Dermis blood vessel endothelial cell (primary cell): ENCODE measurements at regions not wholly inside any gene's neighbourhood (a gene's known extent, or its start where the extent isn't known, plus 50 kb on each side); places are given as distances from the start of the nearest gene placed in this dataset.

ENCODE experiments used
- DNase-seq: peaks from one replicate; pipeline ENCODE4 v3.0.0; 2010

DNA sequence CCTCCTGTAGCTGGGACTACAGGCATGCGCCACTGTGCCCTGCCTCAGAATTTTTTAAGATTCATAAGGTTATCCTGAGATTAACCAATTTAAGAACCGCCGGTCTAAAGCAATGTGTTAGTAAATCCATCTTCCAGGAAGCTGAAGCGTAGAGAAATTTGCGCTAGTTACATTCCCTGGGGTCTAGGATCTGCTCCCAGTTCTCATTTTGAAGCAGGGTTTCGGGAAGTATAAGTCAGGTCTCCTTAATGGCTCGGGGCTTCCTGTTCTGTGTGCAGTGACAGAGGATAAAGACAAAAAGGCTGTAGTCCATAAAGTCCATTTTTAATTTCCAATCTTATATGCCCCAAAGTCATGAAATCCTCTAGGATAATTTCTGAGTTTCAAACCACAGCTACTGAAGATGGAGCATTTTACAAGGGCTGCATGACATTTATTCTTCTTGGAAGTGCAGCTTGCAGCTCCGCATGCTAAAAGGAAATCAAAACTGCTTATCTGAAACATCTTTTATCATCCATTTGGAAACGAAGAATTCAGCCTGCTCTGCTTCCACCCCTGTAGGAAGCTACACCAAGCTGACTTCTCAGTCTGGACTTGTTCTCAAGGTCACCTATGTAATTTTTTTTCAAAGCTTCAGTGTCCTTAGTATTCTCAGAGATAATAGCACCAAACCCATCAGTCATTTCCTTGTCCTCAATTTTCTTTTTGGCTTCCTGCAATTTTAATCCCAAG lies 326.1 kb downstream of the PRL start:
- peak; percentile 37 for DNase-seq

- DNase-seq, result no peak
These were observed 325.3 kb downstream of the PRL start for GRCh38 chr6:21971541-21971940.

DNA sequence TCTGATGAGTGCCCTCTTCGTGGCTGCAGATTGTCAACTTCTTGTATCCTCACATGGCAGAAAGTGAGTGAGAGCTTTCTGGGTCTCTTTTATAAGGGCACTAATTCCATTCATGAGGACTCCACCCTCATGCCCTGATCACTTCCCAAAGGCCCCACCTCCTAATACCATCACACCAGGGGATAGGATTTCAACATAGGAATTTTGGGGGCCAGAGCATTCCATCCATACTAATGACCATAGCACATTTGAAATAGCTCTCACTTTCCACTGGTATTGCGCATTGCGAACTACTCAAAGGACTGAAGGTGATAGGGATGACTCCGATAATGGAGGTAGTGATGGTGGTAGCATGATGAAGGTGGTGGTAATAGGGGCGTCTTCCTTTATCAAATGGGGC lies 324.3 kb downstream of the PRL start:
- no peak for DNase-seq

DNA sequence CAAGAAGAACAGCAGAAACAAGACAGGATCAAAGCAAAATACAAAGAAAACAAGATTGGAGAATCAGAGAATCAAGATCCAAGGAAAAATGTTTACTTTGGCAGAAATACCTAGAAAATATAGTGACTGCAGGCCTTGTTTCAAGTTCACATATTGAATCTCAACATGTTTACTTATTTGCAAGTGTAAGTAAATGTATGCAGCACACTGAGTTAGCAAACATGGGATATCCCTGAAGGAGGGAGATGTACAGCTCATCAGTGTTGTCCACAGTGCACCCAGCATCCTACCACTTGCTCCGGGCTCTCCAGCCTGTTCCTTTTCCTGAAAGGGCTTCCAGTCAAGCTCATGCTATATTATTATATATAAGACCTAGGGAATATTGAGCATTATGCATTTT lies 319.5 kb downstream of the PRL start:
- DNase-seq, result no peak

DNA sequence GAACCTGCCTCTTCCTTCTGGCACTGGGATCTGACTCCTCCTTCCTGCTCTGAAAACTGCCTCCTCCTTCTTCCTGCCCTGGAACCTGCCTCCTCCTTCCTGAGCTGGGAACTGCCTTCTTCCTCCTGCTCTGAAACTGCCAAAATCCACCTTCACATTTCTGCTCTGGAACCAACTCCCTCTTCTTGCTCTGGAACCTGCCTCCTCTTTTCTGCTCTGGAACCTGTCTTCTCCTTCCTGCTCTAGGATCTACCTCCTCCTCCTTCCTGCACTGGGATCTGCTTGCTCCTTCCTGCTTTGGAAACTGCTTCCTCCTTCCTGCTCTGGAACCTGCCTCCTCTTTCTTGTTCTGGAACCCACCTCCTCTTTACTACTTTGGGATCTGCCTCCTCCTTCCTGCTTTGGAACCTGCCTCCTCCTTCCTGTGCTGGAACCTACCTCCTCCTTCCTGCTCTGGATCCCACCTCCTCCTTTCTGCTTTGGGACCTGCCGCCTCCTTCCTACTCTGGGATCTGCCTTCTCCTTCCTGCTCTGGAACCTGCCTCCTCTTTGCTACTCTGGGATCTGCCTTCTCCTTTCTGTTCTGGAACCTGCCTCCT lies 315.5 kb downstream of the PRL start:
- no peak for DNase-seq

DNA sequence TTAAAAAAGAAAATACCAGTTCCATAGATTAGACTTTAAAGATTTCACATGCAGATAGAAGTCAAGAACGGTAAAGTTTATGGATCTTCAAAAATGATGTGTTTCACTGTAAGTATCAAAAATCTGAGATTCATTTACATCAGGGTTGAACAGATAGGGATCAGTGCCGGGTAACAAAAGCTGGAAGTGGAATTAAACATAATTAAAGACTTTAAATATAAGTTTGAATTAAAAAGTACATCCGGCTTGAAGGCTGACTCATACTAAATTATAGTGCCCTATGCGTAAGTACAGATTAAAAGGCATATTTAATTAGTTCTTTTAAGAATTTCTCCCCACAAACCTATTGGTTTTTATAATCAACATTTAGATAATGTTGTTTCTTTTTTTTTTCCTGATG lies 312.7 kb downstream of the PRL start:
- DNase-seq, result peak; percentile 18

- no peak for DNase-seq
These were observed 312.3 kb downstream of the PRL start for GRCh38 chr6:21984561-21984960.

- no peak for DNase-seq
These were observed 310.9 kb downstream of the PRL start for GRCh38 chr6:21985904-21986303.

- DNase-seq, result no peak
These were observed 310.1 kb downstream of the PRL start for GRCh38 chr6:21986703-21987102.

DNA sequence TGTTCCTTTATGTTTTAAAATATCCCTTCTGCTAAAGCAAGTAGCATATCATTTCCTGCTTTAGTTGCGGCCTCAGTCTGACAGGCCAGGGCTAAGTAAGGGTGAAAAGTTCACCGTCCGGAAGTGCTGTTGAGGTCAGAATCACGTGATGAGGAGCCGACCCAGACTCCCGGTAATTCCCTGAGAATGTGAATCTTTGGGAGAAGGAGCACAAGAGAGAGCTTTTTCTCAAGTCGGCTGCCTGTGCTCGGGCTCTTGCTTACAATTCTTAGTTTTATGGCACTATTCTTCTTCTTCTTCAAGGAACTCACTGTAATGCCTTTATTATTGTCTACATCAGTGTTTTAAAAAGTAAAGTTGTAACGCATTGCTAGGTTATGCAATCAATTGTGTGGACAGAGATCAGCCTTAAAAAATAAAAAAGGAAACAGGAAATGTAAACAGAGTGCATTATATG lies 309.3 kb downstream of the PRL start:
- peak; percentile 95 for DNase-seq

GRCh38 chr6:21990577-21990976 lies 306.3 kb downstream of the PRL start:
- DNase-seq, result no peak

DNA sequence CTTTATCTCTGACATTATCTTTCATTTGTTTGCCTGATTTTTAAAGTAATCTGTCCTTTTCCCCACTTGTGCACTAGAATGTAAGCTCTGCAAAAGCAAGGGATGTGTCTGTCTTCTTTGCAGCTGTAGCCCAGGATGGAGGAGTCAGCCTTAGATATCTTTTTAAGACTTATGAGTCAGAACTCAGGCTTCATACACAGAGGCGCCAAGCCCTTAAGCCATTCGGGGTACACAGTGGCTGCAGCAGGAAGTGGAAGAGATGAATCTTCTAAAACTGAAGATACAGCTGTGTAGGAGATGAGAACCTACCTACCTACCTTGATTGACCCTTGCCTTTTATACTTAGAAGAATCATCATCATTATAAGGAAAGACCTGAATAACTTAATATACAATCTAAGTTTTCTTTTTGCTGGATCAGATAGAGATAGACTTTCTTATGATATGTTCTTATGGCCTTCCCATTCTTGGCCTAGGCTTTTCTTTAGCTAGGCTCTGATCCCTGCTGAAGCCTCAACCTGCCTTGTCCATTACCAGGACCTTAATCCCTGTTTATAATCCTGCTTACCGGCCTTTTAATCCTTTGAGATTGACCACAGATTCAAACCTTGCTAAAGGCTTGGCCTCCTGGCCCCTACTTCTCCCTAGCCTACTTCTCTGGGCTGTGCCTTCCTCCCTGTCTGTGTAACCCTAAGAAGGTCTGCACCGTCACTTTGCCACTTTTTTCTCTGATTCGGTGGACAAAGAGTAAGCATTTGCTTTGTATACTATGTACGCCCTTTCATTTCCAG lies 304.5 kb downstream of the PRL start:
- DNase-seq, result no peak

DNA sequence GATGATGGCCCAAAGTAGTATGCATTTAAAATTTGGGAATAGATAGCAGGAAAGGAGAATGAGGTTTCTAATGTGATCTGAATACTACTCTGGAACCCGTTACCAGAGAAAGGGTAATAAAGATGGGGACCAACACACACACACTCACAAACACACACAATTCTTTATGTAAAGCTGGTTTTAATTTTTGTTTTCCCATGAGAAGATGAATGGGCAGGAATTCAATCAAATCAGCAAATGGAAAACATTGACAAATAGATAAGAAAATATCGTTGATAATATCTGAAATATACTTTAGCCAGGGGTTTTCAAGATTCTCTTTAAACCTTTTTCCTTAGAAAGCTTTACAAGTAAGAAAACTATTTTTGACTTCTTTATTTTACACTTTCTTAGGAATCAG lies 303.0 kb downstream of the PRL start:
- DNase-seq, result no peak

- DNase-seq, result no peak
These were observed 302.0 kb downstream of the PRL start for GRCh38 chr6:21994821-21995220.

GRCh38 chr6:21995318-21995717 lies 301.5 kb downstream of the PRL start:
- DNase-seq, result no peak

DNA sequence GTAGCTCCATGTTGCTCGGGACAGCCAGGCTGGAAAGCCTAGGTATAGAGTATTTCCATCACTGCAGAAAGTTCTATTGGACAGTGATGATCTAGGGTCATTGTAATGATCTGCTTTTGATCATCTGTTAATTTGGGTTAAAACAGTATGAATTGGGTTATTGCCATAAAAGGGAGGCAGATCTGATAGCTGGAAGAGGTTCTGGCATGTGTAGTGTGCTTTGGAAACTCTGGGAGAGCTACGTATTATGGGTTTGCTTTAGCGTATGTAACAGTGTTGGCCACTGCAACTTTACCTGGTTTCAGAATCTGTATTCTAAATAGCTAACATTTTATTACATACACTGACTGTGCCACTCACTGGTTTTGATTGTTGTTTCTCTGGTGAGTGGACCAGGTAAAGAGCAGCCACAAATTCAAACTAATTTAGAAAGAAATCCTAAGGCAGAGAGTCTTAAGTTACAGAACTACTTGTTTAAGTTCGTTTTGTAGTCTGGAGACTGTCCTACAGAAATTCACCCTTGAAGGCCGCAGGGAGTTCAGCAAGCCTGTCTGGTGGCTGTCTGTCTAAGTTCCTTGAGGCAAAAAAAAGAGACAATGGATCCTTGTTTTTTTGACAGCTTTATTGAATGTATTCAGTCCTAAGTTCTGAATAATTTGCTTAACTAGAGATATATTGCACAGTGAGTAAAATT lies 300.3 kb downstream of the PRL start:
- no peak for DNase-seq

GRCh38 chr6:21997119-21998037 lies 299.5 kb downstream of the PRL start:
- peak; percentile 51 for DNase-seq

GRCh38 chr6:21998582-21998981 lies 298.3 kb downstream of the PRL start:
- DNase-seq, result no peak

DNA sequence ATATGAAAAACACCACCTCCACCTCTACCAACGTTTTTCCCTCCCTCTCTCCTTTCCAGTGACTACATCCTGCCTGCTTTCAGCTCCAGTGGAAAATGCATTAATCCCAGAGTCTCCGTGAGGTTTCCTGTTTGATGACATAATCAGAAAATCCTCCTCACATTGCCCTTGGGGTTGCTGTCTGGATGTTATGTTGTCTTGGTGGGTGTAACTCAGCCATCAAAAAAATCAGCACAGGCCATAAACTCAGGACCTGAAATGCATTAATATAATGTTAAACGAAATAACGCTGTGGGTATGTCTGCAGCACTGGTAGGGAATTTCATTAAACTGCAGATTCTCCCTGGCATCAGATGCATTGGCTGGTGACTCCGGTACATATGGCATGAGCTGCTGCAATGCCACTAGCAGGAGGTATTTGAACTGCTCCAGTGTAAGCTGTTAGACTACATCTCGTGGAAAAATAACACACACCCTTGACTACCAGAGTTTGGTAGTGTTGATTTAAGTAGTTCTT lies 297.8 kb downstream of the PRL start:
- peak; percentile 74 for DNase-seq

- no peak for DNase-seq
These were observed 297.1 kb downstream of the PRL start for GRCh38 chr6:21999741-22000140.

GRCh38 chr6:22001396-22002027 lies 295.3 kb downstream of the PRL start:
- no peak for DNase-seq
